Activated CD4-positive, CD25-positive, alpha-beta regulatory T cell treated with anti-CD3 and anti-CD28 coated beads, Interleukin-2, amount 50 U/mL, for 72 hours (primary cell): ENCODE measurements at regions not wholly inside any gene's neighbourhood (a gene's known extent, or its start where the extent isn't known, plus 50 kb on each side); places are given as distances from the start of the nearest gene placed in this dataset.

Experiments
- DNase-seq: peaks from one replicate; pipeline ENCODE4 v3.0.0; 2021

DNA sequence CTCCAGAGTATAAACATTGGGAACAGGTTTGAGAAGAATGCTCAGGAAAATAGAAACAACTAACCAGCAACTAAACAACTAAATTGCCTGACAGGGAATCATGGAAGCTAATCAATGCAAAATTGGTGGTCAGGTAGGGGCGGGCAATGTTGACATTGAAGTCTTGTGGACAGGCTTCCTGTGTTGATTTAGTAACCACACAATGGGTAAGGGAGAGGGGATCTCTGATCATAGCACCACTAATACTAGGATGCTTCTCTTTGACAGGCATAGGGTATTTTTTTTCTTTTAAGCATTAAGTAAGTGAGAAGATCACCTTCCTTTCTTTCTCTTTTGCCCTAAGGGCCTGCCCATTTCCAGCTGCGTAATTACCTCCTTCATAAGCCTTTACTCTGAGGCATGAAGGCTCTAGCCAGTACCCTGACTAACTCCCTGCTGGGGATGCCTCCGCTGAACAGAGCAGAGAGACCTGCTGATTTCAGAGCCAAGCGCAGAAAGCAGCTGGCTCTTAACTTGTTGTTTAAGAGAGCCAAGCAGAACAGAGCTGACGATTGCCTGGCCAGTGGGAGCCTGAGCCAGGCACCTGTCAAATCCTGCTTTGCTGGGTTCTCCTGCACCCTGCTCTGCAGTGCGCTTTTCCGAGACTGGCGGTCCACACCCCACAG is 118.7 kb downstream of the BMP2 start:
- DNase-seq = no peak

DNA sequence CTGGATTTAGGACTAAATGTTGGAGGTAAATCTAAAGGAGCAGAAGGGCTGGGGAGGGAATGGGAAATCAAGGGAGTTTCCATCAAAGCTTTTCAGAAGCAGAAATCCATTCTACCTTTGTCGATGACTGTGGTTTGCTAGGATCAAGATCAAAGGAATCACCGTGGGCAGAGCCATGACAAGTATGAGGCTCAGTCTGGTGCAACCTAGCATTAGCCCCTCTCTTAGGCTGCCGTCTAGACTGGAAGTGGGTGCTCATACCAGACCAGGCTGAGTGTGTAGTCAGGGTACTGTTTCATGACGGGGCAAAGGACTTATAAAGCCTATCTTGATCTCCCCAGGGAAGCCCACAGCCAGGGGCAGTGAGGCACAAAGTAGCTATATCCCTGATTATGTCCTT is 120.5 kb downstream of the BMP2 start:
- no peak for DNase-seq

DNA sequence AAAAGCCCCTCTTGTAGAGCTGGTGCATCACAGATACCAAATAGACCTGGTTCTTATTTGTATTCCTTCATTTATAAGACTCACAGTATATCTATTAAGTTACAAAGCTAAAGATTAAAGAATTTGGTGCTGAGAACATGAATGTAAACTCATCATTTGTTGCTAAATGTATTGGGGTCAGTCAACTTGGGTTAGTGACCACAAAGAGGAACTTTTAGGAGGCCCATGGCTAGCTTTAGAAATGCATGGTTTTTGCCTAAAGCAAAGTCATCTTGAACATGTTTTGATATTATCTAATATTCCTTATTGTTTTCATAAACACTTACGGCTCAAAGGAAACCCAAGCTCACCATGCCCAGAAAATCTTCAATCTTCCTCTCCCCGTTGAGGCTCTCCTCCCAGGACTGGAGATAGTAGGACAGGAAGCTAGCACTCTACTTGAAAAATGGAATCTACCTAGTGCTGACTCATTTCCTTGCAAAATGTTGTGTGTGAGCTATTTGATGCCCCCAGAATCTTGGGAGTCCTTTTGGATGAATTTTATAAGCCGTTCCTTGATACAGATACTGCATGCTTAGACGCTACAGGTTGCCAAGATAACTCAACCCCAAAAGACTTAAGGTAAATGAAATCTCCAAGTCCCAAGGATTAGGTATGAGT is 121.4 kb downstream of the BMP2 start:
- DNase-seq = no peak

DNA sequence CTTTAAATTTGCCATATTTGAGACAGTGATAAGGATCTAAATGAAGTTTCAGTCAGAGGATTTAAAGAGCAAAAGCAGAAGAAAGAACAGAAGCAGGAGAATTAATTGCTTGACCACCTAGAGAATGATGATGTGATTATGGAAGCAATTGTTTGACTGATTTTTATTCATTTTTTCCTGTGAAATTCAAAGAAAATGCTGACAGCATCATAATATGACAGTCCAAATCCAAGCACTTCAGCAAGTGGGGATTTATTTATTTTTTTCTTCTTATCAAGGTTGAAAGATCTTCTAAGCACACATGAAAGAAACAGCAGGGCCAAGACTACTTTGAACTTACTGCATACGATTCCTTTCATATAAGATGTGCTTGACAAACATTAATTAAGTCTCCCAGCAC is 125.2 kb downstream of the BMP2 start:
- no peak for DNase-seq

DNA sequence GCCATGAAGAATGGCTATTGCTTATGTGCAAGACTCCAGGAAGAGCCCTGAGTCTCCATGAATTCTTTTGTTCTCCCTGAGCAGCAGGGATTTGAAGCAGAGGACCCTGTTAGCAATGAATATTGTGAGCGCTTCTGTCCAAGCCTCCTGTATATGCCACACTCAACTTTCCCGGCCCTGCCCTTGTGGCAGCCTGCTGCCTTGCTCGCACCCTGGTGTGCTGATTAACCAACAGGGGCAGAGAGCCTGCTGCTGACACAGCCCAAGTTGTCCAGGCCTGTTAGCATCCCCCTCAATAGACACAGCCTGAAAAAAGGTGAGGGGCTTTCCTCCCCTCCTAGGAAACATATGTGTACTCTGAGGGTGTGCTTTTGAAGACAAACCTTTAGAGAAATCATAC is 131.4 kb downstream of the BMP2 start:
- no peak for DNase-seq

DNA sequence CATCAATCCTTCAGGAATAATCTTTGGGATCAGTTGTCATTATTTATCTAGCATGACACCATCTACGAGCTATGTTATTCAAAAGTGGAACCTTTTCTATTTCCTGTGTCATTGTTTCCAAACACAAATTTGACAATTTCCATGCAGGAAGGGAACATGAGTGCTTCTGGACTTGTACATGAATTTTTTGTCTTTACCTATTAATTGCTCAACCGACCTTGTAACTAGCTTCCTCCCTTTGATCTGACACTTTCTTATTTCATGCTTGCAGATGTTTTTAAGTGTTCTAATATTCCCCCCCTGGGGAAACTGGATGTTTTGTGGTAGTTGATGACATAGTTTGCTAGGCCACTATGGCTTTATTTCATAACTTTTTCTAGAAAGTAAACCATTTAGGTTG is 139.4 kb downstream of the BMP2 start:
- DNase-seq = no peak

DNA sequence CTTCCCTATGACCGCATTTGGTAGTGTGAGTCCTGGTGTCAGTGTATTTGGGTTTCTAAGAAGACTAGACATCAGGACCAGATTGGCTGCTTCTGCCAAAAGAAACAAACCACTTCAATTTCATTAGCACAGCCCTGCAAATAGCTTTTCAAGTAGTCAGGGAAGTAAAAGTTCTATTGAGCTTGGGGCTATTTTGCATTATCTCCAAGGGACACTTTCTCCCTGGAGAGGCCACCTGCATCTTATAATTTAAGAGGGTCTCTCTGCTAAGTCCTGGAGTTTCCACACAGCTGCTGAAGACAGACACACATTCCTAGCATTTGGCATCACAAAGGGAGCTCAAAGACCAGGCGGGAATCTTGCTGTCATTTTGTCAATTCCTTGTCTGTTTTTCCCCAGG is 141.2 kb downstream of the BMP2 start:
- no peak for DNase-seq

DNA sequence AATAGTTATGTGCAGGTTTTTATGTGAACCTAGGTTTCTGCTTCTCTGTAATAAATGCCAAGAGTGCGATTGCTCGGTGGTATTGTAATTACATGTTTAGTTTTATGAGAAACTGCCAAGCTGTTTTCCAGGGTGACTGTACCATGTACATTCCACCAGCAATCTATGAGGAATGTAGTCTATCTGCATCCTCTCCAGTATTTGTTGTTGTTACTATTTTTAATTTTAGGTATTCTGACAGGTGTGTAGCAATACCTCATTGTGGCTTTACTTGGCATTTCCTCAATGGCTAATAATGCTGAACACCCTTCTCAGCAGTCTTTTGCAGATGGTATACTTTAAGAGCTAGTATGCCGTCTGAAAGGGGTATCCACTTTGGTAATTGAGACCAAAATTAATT is 142.1 kb downstream of the BMP2 start:
- no peak for DNase-seq

DNA sequence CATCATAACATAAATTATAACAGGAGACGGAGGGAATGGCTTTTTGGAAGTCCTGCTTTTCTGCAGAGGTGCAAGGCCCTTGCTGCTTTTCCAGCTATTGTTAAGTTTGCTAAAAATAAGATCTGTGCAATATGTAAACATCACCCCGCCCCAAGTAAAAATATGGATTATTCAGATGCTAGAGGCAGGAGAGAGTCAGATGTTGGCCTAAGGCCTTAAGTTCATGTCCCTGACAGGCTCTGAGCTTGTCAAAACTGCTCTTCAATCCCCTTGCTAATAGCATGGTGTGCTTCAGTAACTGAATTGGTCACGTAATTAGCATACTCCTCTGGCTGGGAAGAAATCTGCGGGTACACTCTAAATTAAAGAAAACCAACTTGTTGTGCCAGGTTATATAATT is 147.5 kb downstream of the BMP2 start:
- DNase-seq = no peak

DNA sequence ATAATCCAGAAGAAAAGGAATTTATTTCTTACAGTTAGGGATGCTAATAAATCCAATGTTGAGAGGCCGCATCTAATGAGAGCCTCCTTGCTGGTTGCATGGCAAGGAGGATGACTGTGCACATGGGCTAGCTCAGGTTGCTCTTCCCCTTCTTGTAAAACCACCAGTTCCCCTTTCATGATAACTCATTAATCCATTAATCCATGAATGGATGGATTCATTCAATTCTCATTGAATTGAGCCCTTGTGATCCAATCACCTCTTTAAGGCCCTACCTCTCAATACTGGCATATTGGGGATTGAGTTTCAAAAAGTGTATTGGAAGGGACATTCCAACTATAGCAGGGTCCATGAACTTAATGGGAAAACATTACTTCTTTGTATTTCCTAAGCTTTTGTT is 149.5 kb downstream of the BMP2 start:
- no peak for DNase-seq

DNA sequence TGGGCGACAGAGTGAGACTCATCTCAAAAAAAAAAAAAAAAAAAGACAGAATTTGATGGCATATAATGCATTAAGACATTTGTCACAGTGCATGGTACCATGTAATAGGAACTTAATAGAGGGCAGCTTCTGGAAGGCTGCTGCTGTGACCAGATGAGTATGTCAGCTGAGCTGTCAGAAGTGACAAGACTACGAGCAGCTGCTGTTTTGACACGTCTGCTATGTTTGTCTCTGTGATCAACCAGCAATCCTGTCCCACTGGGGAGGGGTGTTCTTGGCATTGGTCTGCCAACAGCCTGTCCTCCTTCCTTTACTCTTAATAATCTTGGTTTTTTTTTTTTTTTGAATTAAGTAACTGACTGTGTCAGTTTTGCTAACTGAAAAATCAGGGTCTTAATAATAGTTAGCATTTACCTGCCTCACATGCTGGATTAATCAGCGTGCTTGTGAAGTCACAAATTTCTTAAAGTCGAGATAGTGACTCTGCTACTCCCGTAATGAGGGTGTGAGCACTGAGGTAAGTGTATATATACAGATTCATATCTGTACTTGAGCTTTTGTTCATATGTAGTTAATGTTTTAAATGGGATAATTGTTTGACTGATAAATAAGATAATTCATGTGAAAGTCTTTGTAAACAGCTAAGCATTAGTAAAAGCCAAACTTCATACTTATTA is 152.4 kb downstream of the BMP2 start:
- DNase-seq = no peak

DNA sequence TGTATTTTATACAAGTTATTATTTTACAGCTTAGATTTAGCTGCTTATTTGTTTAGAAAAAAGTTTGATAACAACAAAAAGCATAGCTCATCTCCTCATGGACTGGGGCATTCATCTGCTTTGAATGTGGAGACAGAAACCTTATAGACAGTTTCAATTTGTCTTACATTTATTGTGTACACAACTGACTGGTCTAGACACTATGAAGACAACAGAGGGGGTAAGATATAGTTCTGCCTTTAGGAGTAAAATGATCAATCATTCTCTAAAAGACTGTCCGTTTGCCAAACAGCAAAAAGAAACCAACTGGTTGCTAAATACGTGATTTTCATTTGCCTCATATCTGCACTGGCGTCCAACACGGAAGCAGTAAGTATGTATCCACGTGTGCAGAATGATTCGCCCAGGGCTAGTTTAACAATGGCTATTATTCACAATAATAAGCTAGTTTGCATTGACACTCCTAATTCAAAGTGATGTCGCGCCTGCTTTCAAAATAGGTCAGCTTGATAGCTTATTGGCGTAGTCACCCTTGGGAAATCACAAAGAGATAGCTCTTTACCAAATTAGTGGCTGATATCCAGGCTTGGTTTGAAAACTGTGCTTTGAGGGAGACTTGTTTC is 153.6 kb downstream of the BMP2 start:
- DNase-seq = no peak

DNA sequence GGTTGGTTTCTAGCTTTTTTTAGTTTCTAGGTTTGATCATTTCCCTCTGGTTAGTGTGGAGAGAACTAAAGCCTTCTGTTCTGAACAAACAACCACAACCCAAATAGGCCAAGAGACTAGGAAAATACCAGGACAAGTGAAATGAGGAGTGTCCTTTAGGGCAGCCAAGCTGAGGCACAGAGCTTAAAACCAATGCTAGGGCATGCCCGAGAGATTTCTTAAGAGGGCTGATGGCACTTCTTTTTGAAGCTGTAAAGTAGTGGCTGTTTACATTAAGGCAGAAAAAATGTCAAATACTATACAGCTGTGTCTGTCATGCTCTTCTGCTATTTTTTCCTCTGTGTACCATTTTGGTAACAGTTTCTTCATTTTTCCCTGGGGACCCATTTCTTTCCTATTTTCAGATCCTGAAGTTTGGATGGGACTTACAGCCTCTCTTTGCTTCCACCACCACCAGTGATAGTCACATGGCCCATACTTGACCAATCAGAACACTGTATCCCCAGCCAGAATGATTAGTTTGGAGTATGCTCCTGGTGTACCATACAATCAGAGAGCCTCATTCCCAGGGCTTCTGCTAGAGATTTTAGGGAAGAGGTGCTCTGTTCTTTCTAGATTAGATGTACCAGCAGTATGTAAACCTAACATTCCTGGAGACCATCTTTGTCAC is 154.4 kb downstream of the BMP2 start:
- no peak for DNase-seq

DNA sequence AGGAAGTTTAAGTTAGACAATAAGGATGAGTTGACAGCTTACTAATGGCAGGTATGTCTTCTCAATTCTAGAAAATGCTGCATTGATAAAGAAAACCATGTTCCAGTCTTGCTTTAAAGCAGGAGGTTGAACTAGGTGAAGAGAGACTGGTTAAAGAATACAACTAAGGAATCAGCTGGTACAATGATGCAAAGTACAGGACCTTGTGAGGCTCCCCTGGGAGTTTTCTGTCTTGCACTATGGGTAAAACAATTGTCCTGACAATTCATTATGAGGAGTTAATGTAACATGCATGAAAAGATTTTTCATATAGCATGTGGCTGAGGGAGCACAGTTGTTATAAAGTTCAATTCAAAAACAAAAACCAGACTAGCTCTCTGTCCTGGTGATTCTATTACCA is 157.2 kb downstream of the BMP2 start:
- no peak for DNase-seq

DNA sequence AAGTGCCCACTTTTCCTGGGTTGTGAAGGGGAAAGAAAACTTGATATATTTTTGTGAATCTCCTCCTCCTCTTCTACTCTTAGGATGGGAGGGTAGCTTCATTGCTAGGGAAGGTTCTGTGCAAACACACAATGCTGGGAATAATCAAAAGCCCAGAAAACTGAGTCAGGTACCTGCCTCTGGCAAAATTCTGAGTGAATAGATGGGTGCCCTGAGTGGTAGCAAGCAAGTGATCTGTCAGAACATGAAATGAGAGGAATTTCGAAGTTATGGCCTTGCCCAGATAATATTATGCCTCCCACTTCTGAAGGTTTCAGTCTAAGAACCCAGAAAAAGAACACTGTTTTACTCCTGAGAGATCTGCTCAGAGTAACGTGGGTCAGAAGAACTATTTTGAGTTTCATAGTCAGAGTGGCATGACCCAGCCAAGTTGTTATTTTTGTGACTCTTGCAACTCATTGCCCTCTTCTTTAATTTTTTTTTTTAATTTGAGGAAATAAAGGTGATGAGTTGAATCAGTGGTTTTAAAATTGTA is 158.3 kb downstream of the BMP2 start:
- no peak for DNase-seq

DNA sequence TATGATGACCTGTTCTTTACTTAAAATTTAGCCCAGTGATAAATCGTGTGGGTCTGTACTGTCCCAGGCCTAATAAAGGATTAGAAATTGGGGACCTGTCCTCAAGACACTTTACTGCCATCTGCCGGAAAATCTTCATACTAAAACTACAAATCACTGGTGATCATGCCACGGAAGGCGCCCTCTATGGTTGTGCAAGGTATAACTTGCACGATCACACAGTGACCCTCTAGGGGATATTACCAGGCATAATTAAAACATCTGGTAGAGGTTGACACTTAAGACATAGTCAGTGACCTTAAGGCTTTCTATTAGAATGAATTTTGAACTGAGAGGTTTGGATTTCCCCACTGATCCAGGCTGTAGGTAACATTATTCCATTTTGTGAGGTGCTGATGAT is 172.6 kb downstream of the BMP2 start:
- DNase-seq = no peak

DNA sequence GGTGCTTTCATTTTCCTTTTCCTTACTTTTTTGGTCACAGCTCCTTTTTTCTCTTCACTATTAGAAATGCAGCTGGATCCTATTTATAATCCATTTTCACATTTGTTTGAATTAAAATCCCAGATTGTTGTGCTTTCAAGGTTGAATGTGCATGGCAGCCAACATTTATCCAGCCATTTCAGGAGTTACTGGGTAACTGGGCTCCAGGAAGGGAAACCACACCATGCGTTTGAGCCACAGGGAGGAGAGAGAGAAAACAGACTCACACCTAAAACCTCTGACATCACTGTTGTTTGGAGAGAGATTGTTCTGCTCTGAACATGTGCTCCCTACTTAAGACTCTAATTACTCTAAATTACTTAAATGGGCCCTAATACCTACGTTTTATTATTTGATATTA is 173.4 kb downstream of the BMP2 start:
- DNase-seq = no peak

DNA sequence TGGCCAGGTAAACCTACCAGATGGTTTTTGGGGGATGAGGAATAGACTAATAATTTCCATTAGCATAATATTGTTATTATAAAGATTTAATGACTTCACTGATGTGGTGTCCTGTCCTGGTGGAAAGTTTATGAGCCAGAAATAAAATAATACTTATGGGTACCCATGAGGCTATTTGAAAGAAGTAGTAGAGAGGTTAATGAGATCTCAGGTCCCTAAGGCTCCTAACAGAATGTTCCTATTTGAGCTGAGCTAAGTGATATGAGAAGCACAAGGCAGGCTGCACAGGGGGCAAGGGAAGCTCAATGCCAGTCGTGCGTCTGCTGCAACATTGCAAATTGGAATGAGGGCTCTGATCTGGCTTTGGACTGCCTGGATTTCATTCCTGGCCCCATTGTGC is 174.1 kb downstream of the BMP2 start:
- no peak for DNase-seq

DNA sequence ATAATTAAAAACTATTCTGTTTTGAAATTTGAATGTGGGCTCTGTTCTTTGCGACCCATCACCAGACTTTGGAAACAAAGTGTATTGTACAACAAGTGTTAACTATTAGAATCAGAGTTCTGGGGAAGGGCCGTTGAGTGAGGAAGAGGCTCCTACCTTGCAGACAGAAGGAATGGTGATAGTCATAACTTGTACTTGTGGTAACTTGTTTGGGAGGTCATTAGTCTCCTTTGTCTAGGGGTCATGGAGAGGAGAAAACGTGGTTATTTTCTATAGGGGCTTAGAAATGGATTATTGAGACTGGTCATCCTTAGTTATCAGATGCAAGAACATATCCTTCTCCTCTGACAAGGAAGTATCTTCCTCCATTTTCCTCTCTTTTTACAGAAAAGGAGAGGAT is 174.8 kb downstream of the BMP2 start:
- no peak for DNase-seq

DNA sequence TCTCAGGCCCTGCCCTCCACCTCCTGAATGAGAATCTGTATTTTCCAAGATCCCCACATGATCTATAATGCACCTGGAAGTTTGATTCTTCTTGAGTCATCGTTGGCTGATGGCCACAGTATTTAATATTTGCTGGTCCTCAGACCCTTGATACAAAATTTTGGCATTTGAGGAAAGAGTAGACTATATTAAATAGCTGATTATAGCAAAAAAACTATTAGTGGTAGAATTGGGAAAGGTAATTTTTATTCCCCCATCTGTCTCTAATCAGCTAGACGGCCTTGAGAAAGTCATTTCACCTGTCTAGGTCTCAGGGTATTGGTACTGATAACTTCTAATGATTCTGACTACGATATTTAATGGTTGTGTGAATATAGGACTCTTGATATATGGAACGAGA is 176.8 kb downstream of the BMP2 start:
- DNase-seq = no peak

DNA sequence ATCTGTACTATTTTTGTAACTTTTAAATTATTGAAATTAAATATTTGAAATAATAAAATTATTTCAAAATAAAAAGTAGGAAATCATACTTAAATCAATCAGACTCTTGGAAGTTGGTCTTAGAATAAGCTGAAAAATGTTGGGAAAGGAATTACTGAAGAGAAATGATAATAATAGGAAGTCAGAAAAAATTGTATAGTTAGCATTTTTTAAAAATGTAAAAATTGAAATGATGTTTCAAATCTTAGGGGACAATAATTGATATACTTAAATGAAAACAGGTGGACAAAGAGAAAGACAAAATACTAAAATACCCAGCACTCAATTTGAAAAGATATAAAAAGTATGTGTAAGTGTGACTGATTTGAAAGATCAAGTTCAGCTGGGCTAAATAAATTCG is 186.1 kb downstream of the BMP2 start:
- DNase-seq = no peak

DNA sequence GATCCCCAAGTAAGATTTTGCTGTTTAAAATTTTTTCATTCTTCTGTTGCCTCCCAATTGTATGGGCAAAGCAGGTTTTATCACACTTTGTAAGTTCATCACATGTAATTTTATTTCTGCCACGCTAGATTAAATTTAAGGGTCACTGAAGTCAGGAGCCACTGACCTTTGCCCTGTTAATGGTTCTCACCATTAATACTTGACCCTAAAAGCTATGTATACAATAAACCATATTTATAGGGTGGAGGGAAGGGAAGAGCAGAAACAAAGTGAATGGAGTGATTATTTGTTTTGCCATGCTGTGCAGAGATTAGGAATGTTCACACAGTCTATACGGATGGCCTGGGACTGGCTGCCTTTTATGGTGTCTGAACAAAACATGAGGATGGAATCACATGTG is 186.7 kb downstream of the BMP2 start:
- DNase-seq = no peak

DNA sequence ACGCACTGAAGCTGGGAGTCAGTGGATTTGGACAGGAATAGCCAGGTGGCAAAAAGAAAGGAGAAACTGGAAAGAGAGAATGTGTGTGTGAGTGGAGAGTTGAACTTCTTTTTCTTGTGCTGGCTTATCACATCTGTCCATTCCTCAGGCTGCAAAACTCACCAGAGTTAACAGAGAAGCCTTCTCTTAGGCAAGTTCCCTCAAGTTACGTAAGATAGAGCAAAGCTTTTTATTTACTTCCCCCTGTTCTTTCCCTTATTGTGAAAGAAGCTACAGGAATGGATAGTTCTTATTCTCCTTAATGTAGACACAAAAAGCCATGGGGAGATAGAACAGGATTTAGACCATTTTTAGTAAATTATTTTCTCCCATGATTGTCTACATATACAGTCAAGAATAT is 188.6 kb downstream of the BMP2 start:
- DNase-seq = no peak
